IMR-90 (cell line): ENCODE measurements at regions not wholly inside any gene's neighbourhood (a gene's known extent, or its start where the extent isn't known, plus 50 kb on each side); places are given as distances from the start of the nearest gene placed in this dataset.

Experiments used
- ATAC-seq: fragments of 200-7000 bp; cut with Tn5 transposase; 2 replicates; pipeline ENCODE4 v1.9.1; 2020; ENCODE audit warnings: low read depth, mild to moderate bottlenecking, moderate library complexity
- BruUV-seq: library from RNA; stranded (reverse); fragments of 400-500 nt; replicated peaks from 2 replicates; lab custom pipeline; 2021; lab: Mats Ljungman, UMichigan
- CTCF ChIA-PET: fragments of 300-600 bp; formaldehyde crosslinking; extraction: SDS; loops from one replicate; lab custom pipeline; 2021; ENCODE audit warnings: antibody characterized with exemption; lab: Yijun Ruan, JAX
- POLR2A ChIA-PET: fragments of 300-600 bp; sonication (Branson Sonifier 250); formaldehyde crosslinking; loops from one replicate; lab custom pipeline; 2022; ENCODE audit warnings: antibody characterized with exemption; ENCODE audit not compliant: unreplicated experiment; lab: Charles Lee
- DNase-seq: peaks from one replicate; pipeline ENCODE4 v3.0.0; 2013
- H2AFZ ChIP-seq: replicated peaks from 2 replicates; pipeline ENCODE3; 2013; ENCODE audit warnings: low read length, mild to moderate bottlenecking; ENCODE audit not compliant: poor library complexity
- H2AK5ac ChIP-seq: 2 replicates; pipeline ENCODE4 v1.6.1; 2013; ENCODE audit warnings: low read depth, low read length, inconsistent platforms
- H2AK9ac ChIP-seq: replicated peaks from 2 replicates; pipeline ENCODE3; 2013; ENCODE audit warnings: mild to moderate bottlenecking, low read depth, low read length, moderate library complexity; ENCODE audit not compliant: poor library complexity
- H2BK120ac ChIP-seq: 2 replicates; pipeline ENCODE4 v1.6.1; 2013; ENCODE audit warnings: low read depth, low read length, inconsistent platforms
- H2BK15ac ChIP-seq: 3 replicates; pipeline ENCODE4 v1.6.1; 2013; ENCODE audit warnings: low read depth, low read length, inconsistent platforms
- H2BK20ac ChIP-seq: 2 replicates; pipeline ENCODE4 v1.6.1; 2013; ENCODE audit warnings: low read depth, mild to moderate bottlenecking, inconsistent platforms, low read length, moderate library complexity
- H2BK5ac ChIP-seq: 2 replicates; pipeline ENCODE4 v1.6.1; 2013; ENCODE audit warnings: mild to moderate bottlenecking, low read depth, low read length, inconsistent platforms; ENCODE audit not compliant: poor library complexity, severe bottlenecking
- H3K14ac ChIP-seq: replicated peaks from 2 replicates; pipeline ENCODE4 v1.6.1; 2013; ENCODE audit warnings: low read depth, low read length, inconsistent platforms
- H3K18ac ChIP-seq: 2 replicates; pipeline ENCODE4 v1.6.1; 2013; ENCODE audit warnings: low read depth, low read length, control low read depth
- H3K23ac ChIP-seq: 2 replicates; pipeline ENCODE4 v1.6.1; 2013; ENCODE audit warnings: low read depth, low read length, inconsistent platforms
- H3K27ac ChIP-seq: 2 replicates; pipeline ENCODE4 v1.5.1; 2013; ENCODE audit warnings: mild to moderate bottlenecking, control low read depth, low read length; ENCODE audit not compliant: insufficient read depth
- H3K27me3 ChIP-seq: 2 replicates; pipeline ENCODE4 v1.6.1; 2013; ENCODE audit warnings: low read length; ENCODE audit not compliant: control insufficient read depth, insufficient read depth
- H3K36me3 ChIP-seq: 2 replicates; pipeline ENCODE4 v1.6.1; 2013; ENCODE audit warnings: low read length, mixed read lengths; ENCODE audit not compliant: control insufficient read depth, insufficient read depth
- H3K4ac ChIP-seq: 2 replicates; pipeline ENCODE4 v1.6.1; 2013; ENCODE audit warnings: low read depth, low read length, inconsistent platforms
- H3K4me1 ChIP-seq: 2 replicates; pipeline ENCODE4 v1.6.1; 2013; ENCODE audit warnings: low read length, mixed read lengths; ENCODE audit not compliant: control insufficient read depth, insufficient read depth
- H3K4me2 ChIP-seq: 2 replicates; pipeline ENCODE4 v1.6.1; 2013; ENCODE audit warnings: low read depth, mild to moderate bottlenecking, control low read depth, low read length, moderate library complexity
- H3K4me3 ChIP-seq: 2 replicates; pipeline ENCODE4 v1.5.1; 2013; ENCODE audit warnings: low read depth, mild to moderate bottlenecking, control low read depth, low read length, moderate library complexity; ENCODE audit not compliant: insufficient read depth
- H3K56ac ChIP-seq: 2 replicates; pipeline ENCODE4 v1.6.1; 2013; ENCODE audit warnings: low read length, inconsistent platforms; ENCODE audit not compliant: insufficient read depth; ENCODE audit errors: extremely low read depth
- H3K79me1 ChIP-seq, 2 experiments: 2 replicates each; pipeline ENCODE4 v1.6.1; 2013; ENCODE audit warnings: low read length in 2 of 2, inconsistent platforms in 1 of 2, low read depth in 1 of 2
- H3K9ac ChIP-seq: 2 replicates; pipeline ENCODE4 v1.6.1; 2013; ENCODE audit warnings: low read depth, low read length, control low read depth
- H3K9me1 ChIP-seq: 2 replicates; pipeline ENCODE4 v1.6.1; 2013; ENCODE audit warnings: low read length, inconsistent platforms; ENCODE audit not compliant: insufficient read depth
- H3K9me3 ChIP-seq: 2 replicates; pipeline ENCODE4 v1.6.1; 2013; ENCODE audit warnings: low read length; ENCODE audit not compliant: control insufficient read depth, insufficient read depth
- H4K20me1 ChIP-seq: 2 replicates; pipeline ENCODE4 v1.6.1; 2013; ENCODE audit warnings: low read length, inconsistent platforms; ENCODE audit not compliant: insufficient read depth
- H4K5ac ChIP-seq: 2 replicates; pipeline ENCODE4 v1.6.1; 2013; ENCODE audit warnings: mild to moderate bottlenecking, low read depth, low read length, control low read depth
- H4K8ac ChIP-seq, 2 experiments: 2 replicates each; pipeline ENCODE4 v1.6.1; 2013; ENCODE audit warnings: low read depth in 2 of 2, low read length in 2 of 2, control low read depth in 1 of 2, inconsistent platforms in 1 of 2
- H4K91ac ChIP-seq: 2 replicates; pipeline ENCODE4 v1.6.1; 2013; ENCODE audit warnings: low read depth, low read length, inconsistent platforms; ENCODE audit not compliant: insufficient read depth
- BHLHE40 ChIP-seq: fragments of 150-350 bp; IDR thresholded peaks from 2 replicates; pipeline ENCODE4 v1.6.1; 2016; ENCODE audit warnings: mild to moderate bottlenecking, low read depth, low read length
- MAFK ChIP-seq: IDR thresholded peaks from 2 replicates; pipeline ENCODE4 v1.6.1; 2012; ENCODE audit warnings: low read depth, low read length, improper control_type of control experiment
- NFE2L2 ChIP-seq: fragments of 150-350 bp; IDR thresholded peaks from 2 replicates; pipeline ENCODE4 v1.6.1; 2016; ENCODE audit warnings: low read depth, mild to moderate bottlenecking, low read length
- RFX5 ChIP-seq: IDR thresholded peaks from 2 replicates; pipeline ENCODE4 v1.8.0; 2012; ENCODE audit warnings: low read depth, mild to moderate bottlenecking, low read length, moderate library complexity
- WGBS, 2 experiments: methylation state at CpG; one replicate each; pipeline versions ENCODE4 v1.1.5 to v1.1.7; 2013; ENCODE audit warnings: missing lambda C conversion rate in 2 of 2; ENCODE audit not compliant: insufficient read length in 1 of 2; ENCODE audit errors: extremely low coverage in 2 of 2; 5-methylcytosine and 5-hydroxymethylcytosine counted together
- dilution Hi-C: fragments of 300-500 bp; cut with HindIII; formaldehyde crosslinking; loops from one replicate; pipeline ENCODE4 v1.14.3; 2018; ENCODE audit warnings: low sequenced_read_pairs; ENCODE audit not compliant: unreplicated experiment
- in situ Hi-C: fragments of 300-500 bp; cut with MboI; formaldehyde crosslinking; loops from 3 replicates; pipeline ENCODE4 v1.14.3; 2019; ENCODE audit warnings: low sequenced_read_pairs, inconsistent platforms, mixed read lengths
- intact Hi-C: fragments of 100-400 bp; cut with micrococcal nuclease; formaldehyde crosslinking; loops from 2 replicates; pipeline ENCODE4 v1.10.0; 2022

- H3K4me3 ChIP-seq, result no peak overlapping the region
- no peak for TF ChIP-seq RFX5
- no peak for TF ChIP-seq NFE2L2
- TF ChIP-seq MAFK, result no peak
- TF ChIP-seq BHLHE40, result no peak
- no peak for ATAC-seq
These were observed 415.3 kb upstream of the NRP1 start for GRCh38 chr10:33749790-33750189.

More at GRCh38 chr10:33749790-33750189, 415.3 kb upstream of the NRP1 start:
- intact Hi-C loops (loop anchor here (10.0 kb wide), 1 partner anchor 415 kb away; the partner anchor contains the start of gene NRP1), dilution Hi-C loops (no loop called here), in situ Hi-C loops (no loop called here)
- Histone ChIP-seq H3K27me3 (peaks cover 18% of the 10 kb centered on the region; the same call in 1 of the 2 replicates), H4K91ac (no peak overlapping the region), H2BK120ac (no peak overlapping the region), H3K79me1 (no peaks in the 10 kb centered on the region), H4K5ac (no peak overlapping the region), H3K9me1 (no peaks in the 10 kb centered on the region), H4K8ac (no peak overlapping the region), H4K20me1 (no peaks in the 10 kb centered on the region), H2BK20ac (no peak overlapping the region), H3K4ac (no peak overlapping the region), H3K36me3 (no peaks in the 10 kb centered on the region), H3K4me1 (no peaks in the 10 kb centered on the region), H3K56ac (no peak overlapping the region), H2BK15ac (no peak overlapping the region), H3K9ac (no peak overlapping the region), H3K4me2 (no peak overlapping the region), H2BK5ac (no peak overlapping the region), H3K9me3 (no peaks in the 10 kb centered on the region), H3K23ac (no peak overlapping the region), H3K27ac (no peak overlapping the region), H3K14ac (no peak overlapping the region), H2AFZ (no peak overlapping the region), H2AK5ac (no peak overlapping the region), H2AK9ac (no peak overlapping the region), H3K18ac (no peak overlapping the region)
- ChIA-PET CTCF (interaction anchor here (0.5 kb wide), 1 partner anchor 41 kb away, joined by 3 read pairs; no protein-coding TSS in a partner anchor), POLR2A (no interaction called here)
- no CpG with 5 or more reads among the region's 4 CpGs for WGBS, 2 experiments
- BruUV-seq, result no TSS peak
- DNase-seq, result no peak
